ENCODE measurements at regions not wholly inside any gene's neighbourhood (a gene's known extent, or its start where the extent isn't known, plus 50 kb on each side); places are given as distances from the start of the nearest gene placed in this dataset.

DNA sequence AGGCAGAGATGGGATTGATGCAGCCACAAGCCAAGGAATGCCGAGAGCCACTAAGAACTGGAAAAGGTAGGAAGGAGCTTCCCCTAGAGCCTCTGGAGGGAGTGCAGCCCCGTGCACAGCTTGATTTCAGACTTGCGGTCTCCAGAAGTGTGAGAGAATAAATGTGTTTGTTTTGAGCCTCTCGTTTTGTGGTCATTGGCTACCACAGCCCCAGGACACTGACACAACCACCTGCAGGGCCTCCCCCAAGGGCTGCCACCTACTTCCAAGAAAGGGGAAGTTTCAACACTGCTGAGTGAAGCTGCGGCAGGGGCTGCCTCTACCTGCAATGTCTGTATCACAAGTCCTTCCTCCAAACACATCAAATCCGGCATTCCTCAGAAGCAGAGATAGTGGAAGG lies 346.9 kb downstream of the C16orf95 start:
- Histone ChIP-seq H3K4me3 (replicated peaks; ENCODE audit: low read depth, low read length) (no peak overlapping the region), H3K27me3 (replicated peaks; ENCODE audit: control insufficient read depth, insufficient read depth, low read length) (no peaks in the 10 kb centered on the region; the same call in 1 of the 2 replicates), H3K36me3 (ENCODE audit: control insufficient read depth, insufficient read depth, low read length) (no peaks in the 10 kb centered on the region)
- TF ChIP-seq, protein P1, sequence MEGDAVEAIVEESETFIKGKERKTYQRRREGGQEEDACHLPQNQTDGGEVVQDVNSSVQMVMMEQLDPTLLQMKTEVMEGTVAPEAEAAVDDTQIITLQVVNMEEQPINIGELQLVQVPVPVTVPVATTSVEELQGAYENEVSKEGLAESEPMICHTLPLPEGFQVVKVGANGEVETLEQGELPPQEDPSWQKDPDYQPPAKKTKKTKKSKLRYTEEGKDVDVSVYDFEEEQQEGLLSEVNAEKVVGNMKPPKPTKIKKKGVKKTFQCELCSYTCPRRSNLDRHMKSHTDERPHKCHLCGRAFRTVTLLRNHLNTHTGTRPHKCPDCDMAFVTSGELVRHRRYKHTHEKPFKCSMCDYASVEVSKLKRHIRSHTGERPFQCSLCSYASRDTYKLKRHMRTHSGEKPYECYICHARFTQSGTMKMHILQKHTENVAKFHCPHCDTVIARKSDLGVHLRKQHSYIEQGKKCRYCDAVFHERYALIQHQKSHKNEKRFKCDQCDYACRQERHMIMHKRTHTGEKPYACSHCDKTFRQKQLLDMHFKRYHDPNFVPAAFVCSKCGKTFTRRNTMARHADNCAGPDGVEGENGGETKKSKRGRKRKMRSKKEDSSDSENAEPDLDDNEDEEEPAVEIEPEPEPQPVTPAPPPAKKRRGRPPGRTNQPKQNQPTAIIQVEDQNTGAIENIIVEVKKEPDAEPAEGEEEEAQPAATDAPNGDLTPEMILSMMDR (IDR thresholded peaks at IDR 0.05; ENCODE audit: insufficient read depth, low read length, poor library complexity, severe bottlenecking), result no peak
- DNase-seq (ENCODE audit: extremely low read depth, insufficient read length), result no peak

DNA sequence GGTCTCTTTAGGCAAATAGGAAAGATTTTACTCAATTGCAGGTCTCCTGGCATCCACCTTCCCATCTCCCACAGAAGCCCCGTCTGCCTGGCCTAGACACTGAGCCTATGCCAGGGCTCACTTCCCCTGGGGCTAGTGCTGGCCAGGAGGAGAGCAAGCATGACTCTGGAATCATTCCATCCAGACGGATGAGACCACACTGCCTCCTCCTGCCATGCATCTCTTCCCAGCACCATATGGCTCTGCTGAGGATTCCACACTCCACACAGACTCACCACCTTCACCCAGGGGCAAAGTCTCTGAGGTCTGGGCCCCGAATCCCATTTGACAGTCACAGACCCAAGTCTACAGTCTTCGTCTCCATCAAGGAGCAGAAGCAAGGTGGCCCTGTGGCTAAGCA lies 346.5 kb downstream of the C16orf95 start:
- H3K36me3 ChIP-seq (ENCODE audit: control insufficient read depth, insufficient read depth, low read length), result no peaks in the 10 kb centered on the region
- H3K4me3 ChIP-seq (replicated peaks; ENCODE audit: low read depth, low read length), result no peak overlapping the region
- H3K27me3 ChIP-seq (replicated peaks; ENCODE audit: control insufficient read depth, insufficient read depth, low read length), result no peaks in the 10 kb centered on the region; the same call in 1 of the 2 replicates
- TF ChIP-seq, protein P1 (IDR thresholded peaks at IDR 0.05; ENCODE audit: insufficient read depth, low read length, poor library complexity, severe bottlenecking), result no peak
- no peak for DNase-seq (ENCODE audit: extremely low read depth, insufficient read length)

DNA sequence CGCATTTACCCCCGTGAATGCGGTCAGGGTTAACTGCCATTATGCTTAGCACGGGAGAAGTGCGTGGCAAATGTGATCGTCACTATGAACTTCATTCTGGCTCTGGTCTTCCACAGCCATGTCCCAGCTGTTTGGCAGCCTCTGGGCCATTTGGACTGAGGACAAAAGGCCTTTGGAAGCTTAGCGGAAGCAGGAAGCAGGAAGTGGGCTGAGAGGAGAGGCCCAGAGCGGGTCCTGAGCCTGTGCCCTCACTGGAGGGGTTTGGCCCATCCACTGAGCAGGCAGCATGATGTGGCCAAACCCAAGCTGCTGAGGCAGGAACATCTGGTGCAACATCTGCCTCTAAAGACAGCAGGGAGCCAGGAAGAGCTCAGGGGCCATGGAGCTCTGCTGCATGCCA lies 345.9 kb downstream of the C16orf95 start:
- TF ChIP-seq, protein P1 (IDR thresholded peaks at IDR 0.05; ENCODE audit: insufficient read depth, low read length, poor library complexity, severe bottlenecking), result no peak
- DNase-seq (ENCODE audit: extremely low read depth, insufficient read length), result no peak
- H3K27me3 ChIP-seq (replicated peaks; ENCODE audit: control insufficient read depth, insufficient read depth, low read length), result no peaks in the 10 kb centered on the region; the same call in 1 of the 2 replicates

DNA sequence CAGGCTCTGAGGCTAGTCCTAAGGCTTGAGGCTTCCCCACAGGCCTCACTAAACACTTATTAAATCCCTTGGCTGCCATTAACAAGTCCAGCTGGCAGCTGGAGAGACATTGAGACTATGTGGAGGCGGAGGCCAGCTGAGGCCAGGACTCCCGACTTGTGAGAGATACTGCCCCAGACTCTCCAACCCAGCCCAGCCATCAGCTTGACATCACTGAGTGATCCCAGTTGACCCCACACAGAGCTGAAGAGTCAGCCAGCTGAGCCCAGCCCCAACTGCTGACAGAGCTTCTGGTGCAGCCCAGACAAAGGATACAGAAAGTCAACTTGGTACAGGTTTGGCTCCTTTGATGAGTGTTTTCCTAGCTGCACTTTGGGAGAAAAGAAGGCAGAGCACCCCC lies 343.1 kb downstream of the C16orf95 start:
- Histone ChIP-seq H3K27me3 (replicated peaks; ENCODE audit: control insufficient read depth, insufficient read depth, low read length) (no peaks in the 10 kb centered on the region), H3K36me3 (ENCODE audit: control insufficient read depth, insufficient read depth, low read length) (no peaks in the 10 kb centered on the region), H3K4me3 (replicated peaks; ENCODE audit: low read depth, low read length) (no peak overlapping the region)
- TF ChIP-seq, protein P1 (IDR thresholded peaks at IDR 0.05; ENCODE audit: insufficient read depth, low read length, poor library complexity, severe bottlenecking), result no peak
- DNase-seq (ENCODE audit: extremely low read depth, insufficient read length), result no peak

More for the DNA sequence above, 345.9 kb downstream of the C16orf95 start:
- Histone ChIP-seq H3K4me3 (replicated peaks; ENCODE audit: low read depth, low read length) (no peak overlapping the region), H3K36me3 (ENCODE audit: control insufficient read depth, insufficient read depth, low read length) (no peaks in the 10 kb centered on the region)

DNA sequence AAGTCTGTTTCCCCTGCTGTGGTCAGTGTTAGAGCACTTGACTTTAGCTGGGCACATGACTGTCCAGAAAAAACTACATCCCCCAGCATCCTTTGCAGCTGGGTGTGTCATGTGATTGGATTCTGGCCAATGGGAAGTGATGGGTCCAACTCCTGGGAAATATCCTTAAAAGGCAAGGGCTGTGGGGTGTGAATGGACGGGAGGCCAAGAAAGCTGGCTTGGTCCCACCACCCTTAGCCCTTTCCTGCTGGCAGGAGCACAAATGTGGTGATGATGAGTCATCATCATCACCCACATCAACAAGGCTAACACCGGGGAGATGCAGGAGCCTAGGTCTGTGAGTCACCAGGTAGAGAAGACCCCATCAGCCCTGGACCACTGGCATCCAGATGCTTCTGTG lies 341.7 kb downstream of the C16orf95 start:
- no peaks in the 10 kb centered on the region for H3K36me3 ChIP-seq (ENCODE audit: control insufficient read depth, insufficient read depth, low read length)
- no peak for DNase-seq (ENCODE audit: extremely low read depth, insufficient read length)
- no peak overlapping the region for H3K4me3 ChIP-seq (replicated peaks; ENCODE audit: low read depth, low read length)
- H3K27me3 ChIP-seq (replicated peaks; ENCODE audit: control insufficient read depth, insufficient read depth, low read length), result no peaks in the 10 kb centered on the region
- TF ChIP-seq, protein P1 (IDR thresholded peaks at IDR 0.05; ENCODE audit: insufficient read depth, low read length, poor library complexity, severe bottlenecking), result no peak

DNA sequence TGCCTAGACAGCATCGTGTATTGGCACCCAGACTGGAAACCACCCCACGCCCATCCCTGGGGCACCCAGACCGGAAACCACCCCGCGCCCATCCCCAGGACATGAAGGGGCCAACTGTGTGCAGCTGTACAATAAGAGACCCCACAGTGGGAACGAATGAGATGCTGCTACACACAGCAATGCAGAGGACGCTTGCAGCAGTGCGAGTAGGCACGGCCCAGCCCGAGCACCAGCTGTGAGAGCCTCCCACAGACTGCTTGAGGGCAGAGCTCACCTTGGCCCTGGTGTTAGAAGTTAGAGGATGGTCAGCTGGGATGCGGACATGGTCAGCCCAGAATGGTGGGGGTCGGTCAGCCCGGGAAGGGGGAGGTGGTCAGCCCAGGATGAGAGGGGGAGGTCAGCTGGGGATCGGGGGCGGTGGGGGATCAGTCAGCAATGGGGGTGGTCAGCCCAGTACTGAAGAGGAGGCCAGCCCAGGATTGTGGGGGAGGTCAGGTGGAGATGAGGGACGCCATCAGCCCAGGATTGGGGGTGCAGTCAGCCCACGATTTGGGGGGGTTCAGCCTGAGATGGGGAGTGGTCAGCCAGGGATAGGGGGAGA lies 340.0 kb downstream of the C16orf95 start:
- no peaks in the 10 kb centered on the region for H3K36me3 ChIP-seq (ENCODE audit: control insufficient read depth, insufficient read depth, low read length)
- no peak for DNase-seq (ENCODE audit: extremely low read depth, insufficient read length)
- H3K27me3 ChIP-seq (replicated peaks; ENCODE audit: control insufficient read depth, insufficient read depth, low read length), result no peaks in the 10 kb centered on the region
- no peak overlapping the region for H3K4me3 ChIP-seq (replicated peaks; ENCODE audit: low read depth, low read length)
- TF ChIP-seq, protein P1 (IDR thresholded peaks at IDR 0.05; ENCODE audit: insufficient read depth, low read length, poor library complexity, severe bottlenecking), result no peak

Measured in GM06990 (cell line).